COLO668 (cell line): ENCODE measurements at regions not wholly inside any gene's neighbourhood (a gene's known extent, or its start where the extent isn't known, plus 50 kb on each side); places are given as distances from the start of the nearest gene placed in this dataset.
"Not testable (repeated sequence)": the region's sequence is repeated elsewhere in the genome, so short reads cannot be mapped to it uniquely, and the experiment has no call there.

Experiments used
- DNase-seq: peaks from one replicate; lab custom pipeline; 2025; ENCODE audit not compliant: unreplicated experiment; lab: John Stamatoyannopoulos, UW

- no peak for DNase-seq
These were observed 343.5 kb upstream of the UBE2E2 start for GRCh38 chr3:22859618-22860017.

GRCh38 chr3:22861426-22861825 is 341.7 kb upstream of the UBE2E2 start:
- no peak for DNase-seq

GRCh38 chr3:22862111-22862510 is 341.0 kb upstream of the UBE2E2 start:
- no peak for DNase-seq

GRCh38 chr3:22882834-22883233 is 320.3 kb upstream of the UBE2E2 start:
- not testable (repeated sequence) for DNase-seq

- DNase-seq = no peak
These were observed 318.1 kb upstream of the UBE2E2 start for GRCh38 chr3:22885039-22885438.

GRCh38 chr3:22885574-22886341 is 317.4 kb upstream of the UBE2E2 start:
- no peak for DNase-seq

- no peak for DNase-seq
These were observed 316.6 kb upstream of the UBE2E2 start for GRCh38 chr3:22886439-22887068.

- DNase-seq = peak; percentile 3
These were observed 315.3 kb upstream of the UBE2E2 start for GRCh38 chr3:22887664-22888291.

- no peak for DNase-seq
These were observed 310.0 kb upstream of the UBE2E2 start for GRCh38 chr3:22893101-22893500.

- DNase-seq = no peak
These were observed 309.3 kb upstream of the UBE2E2 start for GRCh38 chr3:22893644-22894325.

GRCh38 chr3:22894865-22895264 is 308.3 kb upstream of the UBE2E2 start:
- no peak for DNase-seq

GRCh38 chr3:22895671-22896070 is 307.5 kb upstream of the UBE2E2 start:
- no peak for DNase-seq

- no peak for DNase-seq
These were observed 304.6 kb upstream of the UBE2E2 start for GRCh38 chr3:22898558-22898957.

GRCh38 chr3:22899441-22899840 is 303.7 kb upstream of the UBE2E2 start:
- DNase-seq = no peak

GRCh38 chr3:22900296-22900695 is 302.8 kb upstream of the UBE2E2 start:
- DNase-seq = no peak

- DNase-seq = no peak
These were observed 301.4 kb upstream of the UBE2E2 start for GRCh38 chr3:22901684-22902083.

- DNase-seq = no peak
These were observed 295.9 kb upstream of the UBE2E2 start for GRCh38 chr3:22907161-22907780.

- no peak for DNase-seq
These were observed 295.3 kb upstream of the UBE2E2 start for GRCh38 chr3:22907796-22908195.

- DNase-seq = no peak
These were observed 294.1 kb upstream of the UBE2E2 start for GRCh38 chr3:22908989-22909507.

- no peak for DNase-seq
These were observed 286.2 kb upstream of the UBE2E2 start for GRCh38 chr3:22916933-22917332.

GRCh38 chr3:22920006-22920405 is 283.1 kb upstream of the UBE2E2 start:
- DNase-seq = no peak
